ENCODE measurements at regions not wholly inside any gene's neighbourhood (a gene's known extent, or its start where the extent isn't known, plus 50 kb on each side); places are given as distances from the start of the nearest gene placed in this dataset.

- Histone ChIP-seq H2BK15ac (ENCODE audit: low read depth, poor library complexity, severe bottlenecking) (no peak overlapping the region), H3K4me1 (ENCODE audit: control insufficient read depth, insufficient read depth, low read depth, low read length) (peaks cover 9% of the 10 kb centered on the region), H2AFZ (ENCODE audit: low read depth, low read length) (no peak overlapping the region), H3K14ac (ENCODE audit: low read length in 2 of 2) (peak overlapping the region in 1 of 2 experiments; percentile 11), H3K4me3 (ENCODE audit: insufficient read depth in 1 of 2, low read depth in 1 of 2, low read length in 2 of 2) (no peak overlapping the region), H2BK12ac (ENCODE audit: low read length in 2 of 2) (no peak overlapping the region), H3K27me3 (ENCODE audit: control insufficient read depth in 1 of 2, insufficient read depth in 1 of 2, low read length in 2 of 2) (peaks cover 4 to 83% of the 10 kb centered on the region in 2 experiments), H4K91ac (ENCODE audit: low read length) (no peak overlapping the region), H3K4ac (ENCODE audit: low read depth in 1 of 2, low read length in 2 of 2) (no peak overlapping the region), H3K79me1 (replicated peaks; ENCODE audit: low read length, poor library complexity, severe bottlenecking) (no peaks in the 10 kb centered on the region), H3K27ac (ENCODE audit: low read length, poor library complexity, severe bottlenecking) (peak overlapping the region; percentile 17), H3K9me3 (ENCODE audit: control insufficient read depth, low read length) (peaks cover 8% of the 10 kb centered on the region), H2BK120ac (ENCODE audit: low read depth, low read length) (no peak overlapping the region), H2BK5ac (ENCODE audit: low read depth, low read length, poor library complexity, severe bottlenecking) (no peak overlapping the region), H3K36me3 (ENCODE audit: control insufficient read depth in 1 of 2, insufficient read depth in 2 of 2, low read depth in 1 of 2, low read length in 2 of 2) (no peaks in the 10 kb centered on the region), H2AK5ac (ENCODE audit: low read length, severe bottlenecking) (no peak overlapping the region), H3K4me2 (ENCODE audit: low read length, poor library complexity, severe bottlenecking) (peak overlapping the region; percentile 35), H3K23ac (ENCODE audit: low read length in 2 of 2) (no peak overlapping the region), H3K9ac (ENCODE audit: low read length) (no peak overlapping the region), H3K18ac (ENCODE audit: low read depth in 1 of 2, low read length in 2 of 2) (no peak overlapping the region), H4K8ac (ENCODE audit: low read length) (no peak overlapping the region)
- DNase-seq = peak; percentile 90
- WGBS = 36% methylated on average over 8 of the region's 8 CpGs
Observed at GRCh38 chr2:216583147-216583546, 50.1 kb upstream of the IGFBP2 start.

Data from mesenchymal stem cell (in vitro differentiated cells and primary cell).